Midbrain (tissue), 1 donor: ENCODE measurements at regions not wholly inside any gene's neighbourhood (a gene's known extent, or its start where the extent isn't known, plus 50 kb on each side); places are given as distances from the start of the nearest gene placed in this dataset.
"Not testable (repeated sequence)": the region's sequence is repeated elsewhere in the genome, so short reads cannot be mapped to it uniquely, and the experiment has no call there.

ENCODE experiments used
- DNase-seq: peaks from one replicate; lab custom pipeline; 2025; lab: John Stamatoyannopoulos, UW

DNA sequence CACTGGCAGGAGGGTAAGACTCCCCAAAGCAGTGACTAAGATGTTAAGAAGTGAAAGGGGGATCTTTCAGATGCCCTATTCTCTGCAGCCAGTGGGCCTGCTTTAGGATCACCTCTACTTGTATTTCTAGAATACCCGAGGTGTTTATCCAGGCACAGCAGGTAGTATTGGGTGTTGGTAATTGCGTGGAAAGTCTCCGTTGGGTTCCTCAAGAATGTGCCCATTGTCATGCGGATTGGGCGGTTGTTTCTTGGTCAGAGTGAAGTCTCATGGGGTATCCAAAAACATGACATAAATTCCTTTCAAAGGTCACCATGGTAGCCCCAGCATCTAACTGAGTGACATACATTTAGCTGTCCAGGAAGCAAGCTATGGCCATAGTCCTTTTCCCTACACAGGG, 308.8 kb downstream of the RPIA start:
- DNase-seq = no peak

GRCh38 chr2:89004238-89004637, 312.8 kb downstream of the RPIA start:
- DNase-seq = not testable (repeated sequence)

DNA sequence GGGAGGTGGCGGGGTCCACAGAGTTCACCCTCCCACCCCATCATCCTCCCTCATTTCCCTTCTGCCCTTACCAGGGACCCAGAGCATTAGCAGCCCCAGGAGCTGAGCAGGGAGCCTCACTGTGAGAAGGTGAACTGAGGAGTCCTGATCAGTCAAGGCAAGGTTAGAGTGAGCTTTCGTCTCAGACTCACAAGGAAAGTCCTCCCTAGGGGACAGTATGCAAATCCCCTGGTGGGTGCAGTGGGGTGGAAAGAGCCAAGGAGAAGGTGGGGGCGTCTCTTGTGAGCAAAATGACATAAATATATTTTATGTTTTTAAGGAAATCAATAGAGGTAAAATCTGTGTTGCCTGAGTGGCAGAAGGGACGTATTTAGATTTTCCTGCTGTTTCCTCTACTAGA, 329.1 kb downstream of the RPIA start:
- DNase-seq = not testable (repeated sequence)

- not testable (repeated sequence) for DNase-seq
Observed at GRCh38 chr2:89026296-89026695, 334.8 kb downstream of the RPIA start.

GRCh38 chr2:89027115-89027514, 335.6 kb downstream of the RPIA start:
- DNase-seq = not testable (repeated sequence)

DNA sequence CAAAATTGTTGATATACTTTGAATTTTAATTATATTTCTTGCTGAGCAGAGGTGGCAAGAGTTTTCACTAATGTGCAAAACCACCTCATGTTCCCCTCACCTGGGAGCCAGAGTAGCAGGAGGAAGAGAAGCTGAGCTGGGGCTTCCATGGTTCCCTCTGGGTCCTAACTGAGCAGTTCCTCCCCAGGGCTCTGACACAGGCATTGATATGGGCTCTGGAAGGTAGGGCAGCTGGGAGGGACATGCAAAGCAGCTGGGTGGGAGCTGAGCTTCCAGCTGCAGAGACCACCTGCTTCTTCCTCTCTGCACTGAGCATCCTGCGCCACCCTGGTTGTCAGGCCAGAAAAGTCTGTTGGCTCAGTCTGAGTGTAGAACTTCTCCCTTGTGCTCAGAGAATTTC, 336.1 kb downstream of the RPIA start:
- DNase-seq = not testable (repeated sequence)

DNA sequence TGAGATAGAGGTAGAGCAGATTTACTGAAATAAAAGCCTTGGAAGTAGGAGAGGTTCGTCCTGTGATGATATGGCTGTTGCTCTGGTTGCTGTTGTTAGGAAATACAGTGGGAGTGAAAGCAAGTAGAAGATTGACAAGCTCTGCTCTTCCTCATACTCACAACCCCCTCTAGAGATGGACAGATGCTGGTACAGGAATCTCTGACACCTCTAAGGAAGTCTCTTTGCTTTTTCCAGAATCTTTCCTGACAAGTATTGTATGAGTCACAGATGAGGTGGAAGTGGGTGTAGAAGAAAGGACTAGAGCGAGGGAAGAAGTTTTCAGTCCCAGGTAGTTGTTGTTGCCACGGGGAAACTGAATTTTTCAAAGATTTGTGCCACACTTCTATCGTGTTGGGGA, 337.8 kb downstream of the RPIA start:
- not testable (repeated sequence) for DNase-seq

- peak; percentile 66 for DNase-seq
Observed at GRCh38 chr2:89048138-89049066, 356.9 kb downstream of the RPIA start.

GRCh38 chr2:89058616-89059015, 367.1 kb downstream of the RPIA start:
- DNase-seq = not testable (repeated sequence)

- not testable (repeated sequence) for DNase-seq
Observed at GRCh38 chr2:89061174-89061573, 369.7 kb downstream of the RPIA start.

DNA sequence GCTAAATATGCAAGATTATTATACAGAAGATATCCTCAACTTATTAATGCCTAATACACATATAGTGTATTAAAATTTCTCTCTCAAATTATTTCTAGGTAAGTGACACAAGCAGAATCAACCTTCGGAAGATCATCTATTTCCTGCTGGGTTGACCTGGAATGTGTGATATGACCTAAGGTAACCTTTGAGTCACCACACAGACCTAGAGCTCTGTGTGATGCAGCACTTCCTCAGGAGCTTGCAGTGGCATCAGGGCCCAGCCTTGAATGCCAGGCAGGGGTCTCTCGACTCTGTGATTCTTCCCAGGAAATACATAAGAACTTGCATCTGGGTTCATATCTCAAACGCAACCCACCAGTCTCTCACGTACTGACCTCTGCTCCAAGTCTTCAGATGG, 385.3 kb downstream of the RPIA start:
- not testable (repeated sequence) for DNase-seq

DNA sequence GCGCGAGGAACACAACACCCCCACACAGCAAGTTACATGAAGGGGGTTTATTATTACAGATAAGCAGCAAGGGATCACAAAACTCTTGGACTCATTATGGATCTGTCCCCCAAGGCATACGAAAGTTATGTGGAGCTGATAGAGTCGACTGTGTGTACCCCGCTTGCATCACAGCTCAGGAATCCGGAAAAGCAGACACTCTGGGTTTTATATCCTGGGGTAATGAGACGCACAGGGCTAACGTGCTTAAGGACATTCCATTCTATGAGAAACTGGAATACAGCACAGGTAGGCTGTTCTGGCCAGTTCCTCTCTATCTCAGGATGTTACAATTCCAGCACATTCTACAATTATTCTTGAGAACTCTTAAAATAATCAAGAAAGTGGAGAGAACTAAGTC, 401.4 kb downstream of the RPIA start:
- not testable (repeated sequence) for DNase-seq

DNA sequence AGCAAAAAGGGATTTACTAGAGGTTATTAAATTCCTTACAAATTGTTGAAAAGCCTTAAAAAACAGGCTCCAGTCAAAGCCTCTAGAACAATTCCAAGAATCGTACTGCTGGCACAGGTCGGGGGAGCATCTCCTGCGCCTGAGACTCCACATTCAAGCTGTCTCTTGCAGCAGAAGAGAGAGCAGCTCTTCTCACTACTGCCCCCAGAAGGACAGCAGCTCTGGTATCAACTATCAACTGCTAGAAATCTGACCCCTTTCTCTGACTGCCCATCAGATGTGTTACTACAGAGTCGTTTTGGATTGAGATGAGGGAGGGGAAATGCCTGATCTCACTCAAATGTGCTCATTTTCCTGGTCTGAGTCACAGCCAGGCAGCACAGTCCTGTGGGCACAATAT, 403.6 kb downstream of the RPIA start:
- DNase-seq = not testable (repeated sequence)

DNA sequence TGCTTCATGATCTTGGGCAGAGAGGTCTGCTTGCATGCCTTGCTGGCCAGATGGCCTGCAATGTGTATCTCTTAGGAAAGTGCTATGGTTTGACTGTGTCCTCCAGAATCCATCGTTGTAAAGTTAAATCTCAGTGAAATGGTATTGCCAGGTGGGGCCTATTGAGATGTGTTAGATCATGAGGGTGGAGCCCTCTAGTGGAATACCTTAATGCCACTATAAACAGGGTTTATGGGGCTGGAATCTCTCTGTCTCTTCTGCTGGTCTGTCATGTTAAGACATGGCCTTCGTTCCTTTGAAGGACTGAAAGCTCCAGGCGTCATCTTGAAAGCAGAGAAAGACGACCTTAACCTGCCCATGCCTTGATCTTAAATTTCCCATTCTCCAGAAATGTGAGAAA, 411.1 kb downstream of the RPIA start:
- not testable (repeated sequence) for DNase-seq

DNA sequence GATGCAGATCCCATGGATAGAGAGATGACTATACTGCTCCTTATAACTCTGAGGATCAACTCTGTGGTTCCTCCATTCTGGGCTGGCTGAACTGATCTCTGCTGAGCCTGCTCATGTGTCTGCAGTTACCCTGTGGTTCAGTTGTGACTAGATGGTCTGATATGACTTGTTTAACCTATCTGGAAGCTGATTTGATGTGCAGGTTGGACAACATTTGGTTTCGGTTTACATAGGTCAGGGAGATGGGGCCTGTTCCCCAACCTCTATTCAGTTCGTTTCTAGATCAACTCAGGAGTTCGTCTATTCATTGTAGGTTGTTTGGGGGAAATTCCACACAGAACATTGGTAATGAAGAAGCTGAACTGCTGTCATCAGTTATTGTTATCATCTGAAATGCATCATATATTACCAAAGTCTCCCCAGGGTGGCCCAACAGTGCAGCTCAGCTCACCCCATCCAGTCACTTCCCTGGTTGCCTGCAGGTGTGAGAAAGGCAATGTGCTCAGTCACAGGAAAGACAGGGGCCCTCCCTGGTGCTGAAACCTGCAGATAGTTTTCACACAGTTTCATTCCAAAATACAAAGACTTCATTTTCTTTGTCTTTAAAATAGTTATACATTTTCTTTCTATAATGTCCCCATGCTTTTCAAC, 415.0 kb downstream of the RPIA start:
- DNase-seq = not testable (repeated sequence)

DNA sequence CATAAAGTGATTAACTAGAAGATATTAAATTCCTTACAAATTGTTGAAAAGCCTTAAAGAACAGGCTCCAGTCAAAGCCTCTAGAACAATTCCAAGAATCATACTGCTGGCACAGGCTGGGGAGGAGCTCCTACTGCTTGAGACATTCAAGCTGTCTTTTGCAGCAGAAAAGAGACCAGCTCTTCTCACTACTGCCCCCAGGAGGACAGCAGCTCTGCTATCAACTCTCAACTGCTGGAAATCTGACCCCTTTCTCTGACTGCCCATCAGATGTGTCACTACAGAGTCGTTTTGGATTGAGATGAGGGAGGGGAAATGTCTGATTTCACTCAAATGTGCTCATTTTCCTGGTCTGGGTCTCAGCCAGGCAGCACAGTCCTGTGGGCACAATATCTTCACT, 421.0 kb downstream of the RPIA start:
- not testable (repeated sequence) for DNase-seq

GRCh38 chr2:89113286-89113685, 421.8 kb downstream of the RPIA start:
- not testable (repeated sequence) for DNase-seq

DNA sequence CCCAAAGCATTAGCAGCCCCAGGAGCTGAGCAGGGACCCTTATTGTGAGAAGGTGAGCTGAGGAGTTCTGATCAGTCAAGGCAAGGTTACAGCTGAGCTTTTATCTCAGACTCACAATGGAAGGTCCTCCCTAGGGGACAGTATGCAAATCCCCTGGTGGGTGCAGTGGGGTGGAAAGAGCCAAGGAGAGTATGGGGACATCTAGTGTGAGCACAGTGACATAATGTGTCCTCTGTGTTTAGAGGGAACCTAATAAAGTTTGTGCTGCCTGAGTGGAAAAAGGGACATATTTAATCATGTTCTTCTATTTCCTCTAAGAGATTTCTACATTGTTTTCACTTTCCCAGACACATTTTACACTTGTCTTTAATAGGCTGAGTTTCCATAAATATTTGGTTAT, 438.0 kb downstream of the RPIA start:
- not testable (repeated sequence) for DNase-seq

- DNase-seq = not testable (repeated sequence)
Observed at GRCh38 chr2:89130665-89131308, 439.3 kb downstream of the RPIA start.

GRCh38 chr2:89142959-89143358, 451.5 kb downstream of the RPIA start:
- not testable (repeated sequence) for DNase-seq

GRCh38 chr2:89145342-89145741, 453.9 kb downstream of the RPIA start:
- DNase-seq = not testable (repeated sequence)

DNA sequence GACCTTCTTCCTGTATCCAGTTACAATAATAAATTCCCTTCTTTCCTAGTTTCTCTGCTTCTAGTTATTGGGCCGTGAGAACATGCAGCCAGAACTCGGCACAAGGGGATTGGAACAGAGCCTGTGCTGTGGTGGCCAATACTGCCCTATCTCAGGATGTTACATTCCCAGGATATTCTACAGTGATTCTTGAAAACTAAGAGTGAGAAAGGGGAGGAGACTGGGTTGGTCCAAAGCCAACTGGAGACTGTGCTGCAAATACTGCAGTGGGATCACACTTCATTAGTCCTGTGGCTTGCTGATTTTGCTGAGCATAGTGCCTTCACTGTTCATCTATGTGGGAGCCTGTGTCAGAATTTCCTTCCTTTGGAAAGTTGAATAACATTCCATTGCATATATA, 456.8 kb downstream of the RPIA start:
- not testable (repeated sequence) for DNase-seq
